ENCODE measurements at regions not wholly inside any gene's neighbourhood (a gene's known extent, or its start where the extent isn't known, plus 50 kb on each side); places are given as distances from the start of the nearest gene placed in this dataset.

DNA sequence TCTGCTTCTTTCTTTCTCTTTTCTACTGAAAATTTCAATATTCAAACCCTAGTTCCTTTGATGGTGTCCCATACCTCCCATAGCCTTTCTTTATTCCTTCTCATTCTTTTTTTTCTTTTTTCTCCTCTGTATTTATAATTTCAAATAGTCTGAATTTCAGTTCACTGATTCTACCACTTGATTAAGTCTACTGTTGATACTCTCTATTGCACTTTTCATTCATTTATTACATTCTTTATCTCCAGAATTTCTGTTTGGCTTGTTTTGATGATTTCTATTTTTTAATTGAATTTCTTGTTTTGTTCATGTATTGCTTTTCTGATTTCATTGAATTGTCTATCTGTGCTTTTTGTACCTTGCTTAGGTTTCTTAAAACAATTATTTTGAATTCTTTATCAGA lies 111.9 kb upstream of the VRK2 start:
- no peak for FAIRE-seq
- Histone ChIP-seq H3K4me3 (ENCODE audit: low read depth, low read length) (no peak overlapping the region), H3K27me3 (ENCODE audit: control insufficient read depth, insufficient read depth, low read length) (no peaks in the 10 kb centered on the region), H3K36me3 (ENCODE audit: control insufficient read depth, insufficient read depth, low read length) (no peaks in the 10 kb centered on the region)
- TF ChIP-seq, protein P1, sequence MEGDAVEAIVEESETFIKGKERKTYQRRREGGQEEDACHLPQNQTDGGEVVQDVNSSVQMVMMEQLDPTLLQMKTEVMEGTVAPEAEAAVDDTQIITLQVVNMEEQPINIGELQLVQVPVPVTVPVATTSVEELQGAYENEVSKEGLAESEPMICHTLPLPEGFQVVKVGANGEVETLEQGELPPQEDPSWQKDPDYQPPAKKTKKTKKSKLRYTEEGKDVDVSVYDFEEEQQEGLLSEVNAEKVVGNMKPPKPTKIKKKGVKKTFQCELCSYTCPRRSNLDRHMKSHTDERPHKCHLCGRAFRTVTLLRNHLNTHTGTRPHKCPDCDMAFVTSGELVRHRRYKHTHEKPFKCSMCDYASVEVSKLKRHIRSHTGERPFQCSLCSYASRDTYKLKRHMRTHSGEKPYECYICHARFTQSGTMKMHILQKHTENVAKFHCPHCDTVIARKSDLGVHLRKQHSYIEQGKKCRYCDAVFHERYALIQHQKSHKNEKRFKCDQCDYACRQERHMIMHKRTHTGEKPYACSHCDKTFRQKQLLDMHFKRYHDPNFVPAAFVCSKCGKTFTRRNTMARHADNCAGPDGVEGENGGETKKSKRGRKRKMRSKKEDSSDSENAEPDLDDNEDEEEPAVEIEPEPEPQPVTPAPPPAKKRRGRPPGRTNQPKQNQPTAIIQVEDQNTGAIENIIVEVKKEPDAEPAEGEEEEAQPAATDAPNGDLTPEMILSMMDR (IDR thresholded peaks at IDR 0.05; ENCODE audit: insufficient read depth, low read length, severe bottlenecking): no peak
- no peak for DNase-seq (ENCODE audit: low read depth)

DNA sequence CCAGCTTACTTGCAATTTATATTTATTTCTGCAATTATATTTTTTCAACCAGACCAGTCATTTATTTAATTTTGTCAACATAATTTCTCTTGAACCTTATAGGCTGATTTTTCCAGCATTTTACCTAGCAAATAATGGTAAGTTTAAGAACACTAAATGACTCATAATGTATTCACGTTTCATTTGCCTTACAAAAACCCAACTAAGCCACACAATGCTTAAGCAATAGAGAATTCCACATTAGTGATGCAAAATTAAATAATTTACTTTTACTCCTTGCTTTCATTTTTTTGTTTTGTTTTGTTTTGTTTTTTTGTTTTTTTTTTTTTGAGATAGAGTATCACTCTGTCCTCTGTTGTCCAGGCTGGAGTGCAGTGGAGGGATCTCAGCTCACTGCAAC lies 110.4 kb upstream of the VRK2 start:
- FAIRE-seq (no peak), DNase-seq (ENCODE audit: low read depth) (peak; percentile 63)
- TF ChIP-seq, protein P1 (IDR thresholded peaks at IDR 0.05; ENCODE audit: insufficient read depth, low read length, severe bottlenecking): no peak
- no peaks in the 10 kb centered on the region for H3K27me3 ChIP-seq (ENCODE audit: control insufficient read depth, insufficient read depth, low read length)
- H3K4me3 ChIP-seq (ENCODE audit: low read depth, low read length): no peak overlapping the region
- H3K36me3 ChIP-seq (ENCODE audit: control insufficient read depth, insufficient read depth, low read length): no peaks in the 10 kb centered on the region

DNA sequence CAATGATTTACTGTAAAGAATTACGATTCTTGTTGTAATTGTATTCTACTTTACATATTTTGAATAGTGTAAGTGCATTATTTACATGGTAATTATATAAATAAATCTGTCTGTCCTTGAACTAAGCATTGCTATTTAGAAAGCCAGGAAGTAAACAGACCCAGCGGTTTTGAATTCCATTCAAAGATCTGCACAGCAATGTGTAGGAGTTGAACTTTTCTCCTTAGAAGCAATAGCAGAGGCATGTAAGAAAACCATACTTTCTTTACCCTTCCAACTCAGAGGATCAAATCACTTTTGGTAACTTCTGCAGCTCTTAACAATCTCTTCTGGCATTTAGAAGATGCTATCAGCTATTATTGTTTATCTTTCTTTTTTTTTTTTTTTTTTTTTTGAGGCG lies 109.2 kb upstream of the VRK2 start:
- H3K27me3 ChIP-seq (ENCODE audit: control insufficient read depth, insufficient read depth, low read length): no peaks in the 10 kb centered on the region
- no peak for DNase-seq (ENCODE audit: low read depth)
- TF ChIP-seq, protein P1 (IDR thresholded peaks at IDR 0.05; ENCODE audit: insufficient read depth, low read length, severe bottlenecking): no peak
- no peak overlapping the region for H3K4me3 ChIP-seq (ENCODE audit: low read depth, low read length)
- H3K36me3 ChIP-seq (ENCODE audit: control insufficient read depth, insufficient read depth, low read length): no peaks in the 10 kb centered on the region
- FAIRE-seq: no peak

DNA sequence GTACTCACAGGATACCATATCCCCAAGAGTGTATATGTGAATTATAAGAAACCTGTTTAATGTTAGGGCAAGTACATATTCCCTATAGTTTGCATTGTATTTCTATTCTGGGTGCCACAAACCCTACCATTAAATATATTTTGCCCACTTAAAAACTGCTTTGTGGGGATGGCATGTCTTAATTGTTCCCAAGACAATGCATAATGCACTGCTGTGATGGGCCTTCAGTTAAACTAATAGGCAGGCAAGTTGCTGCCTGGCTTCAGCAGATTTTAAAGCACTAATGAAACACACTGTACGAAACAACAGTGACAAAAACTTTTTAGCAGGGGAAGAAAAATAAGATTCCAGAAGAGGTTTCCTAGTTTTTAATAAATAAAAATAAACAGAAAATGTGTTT lies 104.8 kb upstream of the VRK2 start:
- Histone ChIP-seq H3K27me3 (ENCODE audit: control insufficient read depth, insufficient read depth, low read length) (no peaks in the 10 kb centered on the region), H3K4me3 (ENCODE audit: low read depth, low read length) (no peak overlapping the region), H3K36me3 (ENCODE audit: control insufficient read depth, insufficient read depth, low read length) (no peaks in the 10 kb centered on the region)
- TF ChIP-seq, protein P1 (IDR thresholded peaks at IDR 0.05; ENCODE audit: insufficient read depth, low read length, severe bottlenecking): no peak
- no peak for FAIRE-seq
- DNase-seq (ENCODE audit: low read depth): no peak

DNA sequence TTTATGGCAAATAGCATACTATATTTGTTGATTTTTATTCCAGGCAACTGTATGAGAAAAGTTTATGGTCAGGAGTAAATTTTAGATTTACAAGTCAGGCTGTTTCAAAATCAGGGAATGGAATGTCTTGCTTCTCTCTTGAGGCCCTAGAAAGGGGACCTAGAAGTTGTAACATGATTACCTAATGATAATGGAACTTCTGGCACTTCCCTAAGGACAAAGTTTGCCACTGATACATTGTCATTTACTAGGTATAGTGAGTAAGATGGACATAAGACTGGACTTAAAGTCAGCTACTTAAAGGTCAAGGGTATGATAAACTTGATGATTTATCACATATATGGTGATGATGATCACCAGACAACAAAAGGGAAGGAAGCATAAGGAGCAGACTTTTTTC lies 103.3 kb upstream of the VRK2 start:
- DNase-seq (ENCODE audit: low read depth): no peak
- FAIRE-seq: no peak
- Histone ChIP-seq H3K4me3 (ENCODE audit: low read depth, low read length) (no peak overlapping the region), H3K36me3 (ENCODE audit: control insufficient read depth, insufficient read depth, low read length) (no peaks in the 10 kb centered on the region), H3K27me3 (ENCODE audit: control insufficient read depth, insufficient read depth, low read length) (no peaks in the 10 kb centered on the region)
- TF ChIP-seq, protein P1 (IDR thresholded peaks at IDR 0.05; ENCODE audit: insufficient read depth, low read length, severe bottlenecking): no peak

DNA sequence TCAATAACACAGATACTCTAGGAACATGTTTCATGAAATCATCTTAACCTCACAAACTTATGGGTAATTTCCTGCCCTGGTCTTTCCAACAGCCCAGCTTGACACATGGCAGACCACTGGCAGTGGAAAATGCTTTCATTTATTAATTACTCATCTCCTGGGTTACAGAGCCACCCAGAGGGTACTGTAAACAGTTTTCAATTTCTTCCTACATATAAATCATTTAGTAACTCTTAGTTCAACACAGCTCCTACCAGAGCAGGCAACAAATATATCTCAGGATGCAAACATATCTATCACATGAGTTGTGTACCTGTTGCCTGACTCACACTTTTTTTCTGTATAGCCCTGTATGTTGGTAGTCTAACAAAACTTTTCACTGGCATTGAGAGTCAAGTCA lies 99.2 kb upstream of the VRK2 start:
- TF ChIP-seq, protein P1 (IDR thresholded peaks at IDR 0.05; ENCODE audit: insufficient read depth, low read length, severe bottlenecking): no peak
- FAIRE-seq (no peak), DNase-seq (ENCODE audit: low read depth) (no peak)
- H3K36me3 ChIP-seq (ENCODE audit: control insufficient read depth, insufficient read depth, low read length): no peaks in the 10 kb centered on the region
- H3K4me3 ChIP-seq (ENCODE audit: low read depth, low read length): no peak overlapping the region
- H3K27me3 ChIP-seq (ENCODE audit: control insufficient read depth, insufficient read depth, low read length): no peaks in the 10 kb centered on the region
